ENCODE measurements at regions not wholly inside any gene's neighbourhood (a gene's known extent, or its start where the extent isn't known, plus 50 kb on each side); places are given as distances from the start of the nearest gene placed in this dataset.

DNA sequence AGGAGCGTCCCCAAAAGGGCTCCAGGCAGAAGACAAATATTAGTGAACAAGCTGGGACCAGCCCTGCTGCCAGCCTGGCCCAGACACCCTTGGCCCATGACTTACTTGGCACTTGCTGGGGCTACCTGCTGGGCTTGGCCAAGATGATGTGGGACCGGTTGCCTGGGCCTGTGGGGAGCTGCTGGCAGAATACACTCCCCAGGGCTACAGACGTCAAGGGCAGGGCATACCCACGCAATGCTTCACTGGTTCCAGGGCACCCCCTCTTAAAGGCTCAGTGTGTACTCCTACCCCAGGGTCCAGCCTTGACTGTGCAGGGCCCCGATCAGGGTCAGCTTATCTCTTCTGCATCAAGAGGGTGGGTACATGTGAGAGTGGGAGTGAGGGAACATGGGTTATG, 106.5 kb upstream of the SLC2A1 start:
- DNase-seq (ENCODE audit: extremely low read depth, low read depth): no peak
- TF ChIP-seq, protein P1, sequence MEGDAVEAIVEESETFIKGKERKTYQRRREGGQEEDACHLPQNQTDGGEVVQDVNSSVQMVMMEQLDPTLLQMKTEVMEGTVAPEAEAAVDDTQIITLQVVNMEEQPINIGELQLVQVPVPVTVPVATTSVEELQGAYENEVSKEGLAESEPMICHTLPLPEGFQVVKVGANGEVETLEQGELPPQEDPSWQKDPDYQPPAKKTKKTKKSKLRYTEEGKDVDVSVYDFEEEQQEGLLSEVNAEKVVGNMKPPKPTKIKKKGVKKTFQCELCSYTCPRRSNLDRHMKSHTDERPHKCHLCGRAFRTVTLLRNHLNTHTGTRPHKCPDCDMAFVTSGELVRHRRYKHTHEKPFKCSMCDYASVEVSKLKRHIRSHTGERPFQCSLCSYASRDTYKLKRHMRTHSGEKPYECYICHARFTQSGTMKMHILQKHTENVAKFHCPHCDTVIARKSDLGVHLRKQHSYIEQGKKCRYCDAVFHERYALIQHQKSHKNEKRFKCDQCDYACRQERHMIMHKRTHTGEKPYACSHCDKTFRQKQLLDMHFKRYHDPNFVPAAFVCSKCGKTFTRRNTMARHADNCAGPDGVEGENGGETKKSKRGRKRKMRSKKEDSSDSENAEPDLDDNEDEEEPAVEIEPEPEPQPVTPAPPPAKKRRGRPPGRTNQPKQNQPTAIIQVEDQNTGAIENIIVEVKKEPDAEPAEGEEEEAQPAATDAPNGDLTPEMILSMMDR (IDR thresholded peaks at IDR 0.05; ENCODE audit: low read depth, low read length): no peak

DNA sequence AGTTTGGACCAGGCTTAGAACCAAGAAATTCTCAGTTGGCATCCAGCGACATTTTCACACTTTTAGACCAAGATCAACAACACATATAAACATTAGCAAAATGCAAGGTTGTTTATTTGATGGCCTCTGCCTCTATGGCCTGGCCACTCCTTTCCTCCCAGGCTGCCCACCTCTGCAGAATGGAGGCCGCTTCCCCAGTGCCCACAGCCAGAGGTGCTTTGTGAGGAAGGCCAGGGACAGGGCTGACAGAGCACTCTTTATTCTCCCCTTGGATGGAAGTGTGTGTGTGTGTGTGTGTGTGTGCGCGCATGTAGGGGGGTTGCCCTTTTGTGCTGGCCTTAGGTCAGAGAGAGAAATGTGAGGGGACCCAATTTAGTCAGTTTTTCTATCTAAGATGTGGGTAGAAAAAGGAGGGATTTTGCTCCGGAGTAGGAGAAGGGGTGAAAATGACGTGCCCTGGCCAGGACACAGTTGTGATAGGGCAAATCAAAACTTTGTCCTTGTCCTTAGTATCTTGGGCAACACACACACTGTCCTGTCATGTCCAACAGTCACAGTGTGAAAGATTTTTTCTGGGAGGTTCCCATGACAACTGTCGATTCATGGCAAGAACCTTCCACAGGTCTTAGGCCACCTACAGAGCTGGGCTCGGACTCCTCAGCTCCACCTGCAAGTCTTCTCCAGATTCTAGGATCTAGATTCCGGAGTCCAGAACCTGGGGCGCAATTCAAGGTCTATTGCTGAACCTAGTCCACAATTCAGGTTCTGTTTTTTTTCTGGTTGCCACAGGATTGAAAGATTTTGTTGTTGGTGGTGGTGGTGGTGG, 104.9 kb upstream of the SLC2A1 start:
- DNase-seq (ENCODE audit: extremely low read depth, low read depth): no peak
- TF ChIP-seq, protein P1 (IDR thresholded peaks at IDR 0.05; ENCODE audit: low read depth, low read length): no peak

DNA sequence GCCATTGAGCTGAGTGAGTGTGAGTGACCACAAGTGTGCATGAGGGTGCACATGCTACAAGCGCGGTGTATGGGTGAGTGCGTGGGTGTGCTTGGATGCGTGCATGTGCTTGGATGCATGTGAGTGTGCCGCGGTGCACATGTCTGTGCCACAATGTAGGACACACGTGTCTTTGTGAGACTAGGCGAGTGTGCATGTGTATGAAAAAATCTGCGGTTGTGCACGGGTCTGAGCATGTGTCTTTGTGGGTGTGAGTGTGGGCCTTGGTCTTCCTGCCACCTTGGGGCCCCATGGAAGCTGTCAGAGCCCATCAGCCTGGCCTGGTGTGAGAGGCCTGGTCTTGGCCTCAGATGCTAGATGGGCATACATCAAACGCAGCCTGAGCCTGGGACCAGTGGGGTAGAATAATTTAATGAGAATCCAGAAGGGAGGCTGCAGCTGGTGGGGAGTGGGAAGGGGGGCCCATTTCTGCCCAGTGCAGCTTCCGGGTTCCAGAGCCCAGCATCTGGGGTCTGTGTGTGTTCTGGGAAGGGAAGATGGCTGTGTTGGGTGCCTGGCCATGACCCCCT, 103.9 kb upstream of the SLC2A1 start:
- TF ChIP-seq, protein P1 (IDR thresholded peaks at IDR 0.05; ENCODE audit: low read depth, low read length): no peak
- no peak for DNase-seq (ENCODE audit: extremely low read depth, low read depth)

DNA sequence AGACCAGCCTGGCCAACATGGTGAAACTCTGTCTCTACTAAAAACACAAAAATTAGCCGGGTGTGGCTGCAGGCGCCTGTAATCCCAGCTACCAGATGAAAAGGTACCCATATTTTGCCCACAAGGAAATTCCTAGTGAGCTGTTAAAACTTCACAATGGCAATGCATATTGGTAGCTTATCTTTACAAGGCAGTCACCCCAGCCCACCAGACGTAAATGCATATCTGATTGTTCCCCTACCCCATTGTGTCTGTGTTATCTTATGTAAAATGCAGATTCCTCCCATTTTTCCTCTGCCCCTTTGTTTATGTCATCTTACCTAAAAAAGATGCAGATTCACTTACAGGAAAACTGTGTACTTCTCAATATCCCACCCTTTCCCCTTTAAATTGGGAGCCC, 103.1 kb upstream of the SLC2A1 start:
- no peak for DNase-seq (ENCODE audit: extremely low read depth, low read depth)
- TF ChIP-seq, protein P1 (IDR thresholded peaks at IDR 0.05; ENCODE audit: low read depth, low read length): no peak

DNA sequence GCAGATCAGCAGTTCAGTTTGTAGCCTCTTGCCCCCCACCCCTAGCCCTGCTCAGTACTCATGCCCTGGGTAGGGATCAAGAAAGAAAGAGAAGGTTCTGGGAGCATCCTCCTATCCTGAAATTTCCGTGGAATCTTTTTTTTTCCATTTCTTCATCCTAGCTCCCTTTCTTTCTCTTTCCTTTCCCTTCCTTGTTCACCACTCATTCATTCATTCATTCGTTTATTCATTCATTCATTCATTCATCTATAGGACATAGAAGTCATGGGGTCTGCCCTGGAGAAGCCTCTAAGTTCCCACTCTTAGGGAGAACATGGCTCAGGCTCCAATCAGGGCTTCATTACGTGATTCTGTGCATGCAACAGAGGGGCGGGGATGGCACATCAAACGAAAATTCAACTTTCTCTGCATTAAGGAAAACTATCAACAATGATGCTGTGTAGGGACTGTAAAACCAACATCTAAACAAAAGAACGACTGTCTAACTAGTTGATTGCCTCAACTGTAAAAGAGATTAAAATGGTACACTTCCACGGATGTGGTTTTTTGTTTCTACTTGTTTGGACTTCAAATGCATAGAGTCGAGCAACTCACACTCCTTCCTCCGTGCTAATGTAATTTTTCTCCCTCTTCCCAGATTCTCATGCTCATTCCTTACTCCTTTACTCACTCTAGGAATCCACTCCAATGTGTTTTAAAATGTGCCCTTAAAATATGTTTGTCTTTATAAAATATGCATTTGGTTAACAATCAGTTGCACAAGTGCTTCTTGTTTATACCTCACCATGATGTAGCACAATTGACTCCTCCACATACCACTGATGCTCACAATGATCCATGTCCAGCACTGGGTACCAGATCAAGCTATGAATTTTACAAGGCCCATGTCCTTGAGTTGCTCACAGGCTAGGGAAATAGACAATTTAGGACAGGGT, 101.2 kb upstream of the SLC2A1 start:
- TF ChIP-seq, protein P1 (IDR thresholded peaks at IDR 0.05; ENCODE audit: low read depth, low read length): no peak
- DNase-seq (ENCODE audit: extremely low read depth, low read depth): no peak

DNA sequence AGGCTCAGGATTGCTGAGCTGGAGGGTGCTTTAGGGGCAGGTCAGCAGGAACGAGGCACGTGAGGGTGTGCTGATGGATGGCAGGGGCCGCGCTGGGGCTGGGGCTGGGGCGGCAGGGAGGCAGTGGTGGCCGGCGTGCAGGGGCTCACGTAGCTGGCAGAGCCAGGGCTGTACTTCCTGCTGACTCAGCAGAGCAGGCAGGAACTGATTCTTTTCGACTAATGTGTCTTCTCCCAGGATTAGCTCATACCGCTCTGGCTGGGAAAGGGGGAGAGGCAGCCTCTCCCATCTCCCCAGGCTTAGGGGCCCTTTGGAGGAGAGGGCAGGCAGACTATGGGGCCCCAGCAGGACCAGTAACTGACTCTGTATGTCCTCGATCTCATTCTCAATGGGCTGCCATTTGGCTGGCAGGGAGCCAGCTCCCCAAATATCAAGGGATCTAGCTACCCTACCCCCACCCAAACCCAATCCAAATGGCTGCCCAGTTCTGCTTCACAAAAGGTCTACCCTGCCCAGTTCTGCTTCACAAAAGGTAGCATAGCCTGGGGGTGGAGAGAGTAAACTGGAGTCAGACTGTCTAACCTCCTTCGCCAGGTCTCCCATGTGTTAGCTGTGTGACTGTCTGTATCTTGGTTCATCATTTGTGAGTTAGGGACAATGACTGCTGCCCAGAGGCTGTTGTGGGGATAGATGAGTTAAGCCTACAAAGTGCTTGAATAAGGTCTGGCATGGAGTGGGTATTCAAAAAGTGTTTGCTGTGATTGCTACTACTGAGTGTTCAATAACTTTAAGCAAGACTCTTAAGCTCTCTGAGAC, 100.1 kb upstream of the SLC2A1 start:
- no peak for DNase-seq (ENCODE audit: extremely low read depth, low read depth)
- TF ChIP-seq, protein P1 (IDR thresholded peaks at IDR 0.05; ENCODE audit: low read depth, low read length): no peak

All from AG09319 (cell line).